ENCODE measurements at regions not wholly inside any gene's neighbourhood (a gene's known extent, or its start where the extent isn't known, plus 50 kb on each side); places are given as distances from the start of the nearest gene placed in this dataset.

DNA sequence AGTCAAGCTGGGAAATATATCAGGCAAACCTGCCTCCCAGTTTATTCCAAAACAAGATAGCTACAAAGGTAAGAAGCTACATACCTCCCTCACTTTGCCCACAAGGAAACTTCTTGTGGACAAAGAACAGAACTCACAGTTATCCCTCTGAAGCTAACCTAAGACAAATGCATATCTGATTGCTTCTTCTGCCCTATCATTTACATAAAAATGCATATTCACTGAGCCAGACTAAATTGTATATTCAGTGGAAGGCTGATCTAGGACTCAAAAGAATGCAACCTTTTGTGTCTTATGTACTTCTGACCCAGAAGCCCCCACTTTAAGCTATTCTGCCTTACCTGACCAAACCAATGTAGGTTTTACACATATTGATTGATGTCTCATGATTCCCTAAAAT lies 276.8 kb downstream of the HTR1A start (continued):
- TF ChIP-seq, protein P1, sequence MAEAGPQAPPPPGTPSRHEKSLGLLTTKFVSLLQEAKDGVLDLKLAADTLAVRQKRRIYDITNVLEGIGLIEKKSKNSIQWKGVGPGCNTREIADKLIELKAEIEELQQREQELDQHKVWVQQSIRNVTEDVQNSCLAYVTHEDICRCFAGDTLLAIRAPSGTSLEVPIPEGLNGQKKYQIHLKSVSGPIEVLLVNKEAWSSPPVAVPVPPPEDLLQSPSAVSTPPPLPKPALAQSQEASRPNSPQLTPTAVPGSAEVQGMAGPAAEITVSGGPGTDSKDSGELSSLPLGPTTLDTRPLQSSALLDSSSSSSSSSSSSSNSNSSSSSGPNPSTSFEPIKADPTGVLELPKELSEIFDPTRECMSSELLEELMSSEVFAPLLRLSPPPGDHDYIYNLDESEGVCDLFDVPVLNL (CRISPR knock-in tag; IDR thresholded peaks at IDR 0.05; ENCODE audit: borderline replicate concordance, low read depth), result no peak
- TF ChIP-seq GRHL2 (CRISPR knock-in tag; IDR thresholded peaks at IDR 0.05; ENCODE audit: insufficient replicate concordance, severe bottlenecking), result no peak
- TF ChIP-seq, protein P2, sequence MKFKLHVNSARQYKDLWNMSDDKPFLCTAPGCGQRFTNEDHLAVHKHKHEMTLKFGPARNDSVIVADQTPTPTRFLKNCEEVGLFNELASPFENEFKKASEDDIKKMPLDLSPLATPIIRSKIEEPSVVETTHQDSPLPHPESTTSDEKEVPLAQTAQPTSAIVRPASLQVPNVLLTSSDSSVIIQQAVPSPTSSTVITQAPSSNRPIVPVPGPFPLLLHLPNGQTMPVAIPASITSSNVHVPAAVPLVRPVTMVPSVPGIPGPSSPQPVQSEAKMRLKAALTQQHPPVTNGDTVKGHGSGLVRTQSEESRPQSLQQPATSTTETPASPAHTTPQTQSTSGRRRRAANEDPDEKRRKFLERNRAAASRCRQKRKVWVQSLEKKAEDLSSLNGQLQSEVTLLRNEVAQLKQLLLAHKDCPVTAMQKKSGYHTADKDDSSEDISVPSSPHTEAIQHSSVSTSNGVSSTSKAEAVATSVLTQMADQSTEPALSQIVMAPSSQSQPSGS (CRISPR knock-in tag; IDR thresholded peaks at IDR 0.05; ENCODE audit: borderline replicate concordance, low read depth), result no peak

GRCh38 chr5:63674881-63675280 lies 287.4 kb downstream of the HTR1A start:
- peaks cover 10% of the 10 kb centered on the region for H3K9me3 Mint-ChIP-seq
- no peaks in the 10 kb centered on the region for H3K36me3 Mint-ChIP-seq
- no peak overlapping the region for H3K4me3 Mint-ChIP-seq
- no peak overlapping the region for H3K27ac Mint-ChIP-seq
- H3K27me3 Mint-ChIP-seq (ENCODE audit: low read depth), result no peaks in the 10 kb centered on the region
- ATAC-seq (no peak), DNase-seq (ENCODE audit: low spot score) (no peak)
- TF ChIP-seq ZNF121 (CRISPR knock-in tag; IDR thresholded peaks at IDR 0.05) (no peak), HMGA2 (CRISPR knock-in tag; IDR thresholded peaks at IDR 0.05) (no peak), FOXK1 (CRISPR knock-in tag; IDR thresholded peaks at IDR 0.05) (no peak)
- TF ChIP-seq, protein P3, sequence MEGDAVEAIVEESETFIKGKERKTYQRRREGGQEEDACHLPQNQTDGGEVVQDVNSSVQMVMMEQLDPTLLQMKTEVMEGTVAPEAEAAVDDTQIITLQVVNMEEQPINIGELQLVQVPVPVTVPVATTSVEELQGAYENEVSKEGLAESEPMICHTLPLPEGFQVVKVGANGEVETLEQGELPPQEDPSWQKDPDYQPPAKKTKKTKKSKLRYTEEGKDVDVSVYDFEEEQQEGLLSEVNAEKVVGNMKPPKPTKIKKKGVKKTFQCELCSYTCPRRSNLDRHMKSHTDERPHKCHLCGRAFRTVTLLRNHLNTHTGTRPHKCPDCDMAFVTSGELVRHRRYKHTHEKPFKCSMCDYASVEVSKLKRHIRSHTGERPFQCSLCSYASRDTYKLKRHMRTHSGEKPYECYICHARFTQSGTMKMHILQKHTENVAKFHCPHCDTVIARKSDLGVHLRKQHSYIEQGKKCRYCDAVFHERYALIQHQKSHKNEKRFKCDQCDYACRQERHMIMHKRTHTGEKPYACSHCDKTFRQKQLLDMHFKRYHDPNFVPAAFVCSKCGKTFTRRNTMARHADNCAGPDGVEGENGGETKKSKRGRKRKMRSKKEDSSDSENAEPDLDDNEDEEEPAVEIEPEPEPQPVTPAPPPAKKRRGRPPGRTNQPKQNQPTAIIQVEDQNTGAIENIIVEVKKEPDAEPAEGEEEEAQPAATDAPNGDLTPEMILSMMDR (IDR thresholded peaks at IDR 0.05), result no peak
- CTCF ChIA-PET, result no interaction called here
- POLR2A ChIA-PET, result no interaction called here
- no peaks in the 10 kb centered on the region for H3K4me1 Mint-ChIP-seq

DNA sequence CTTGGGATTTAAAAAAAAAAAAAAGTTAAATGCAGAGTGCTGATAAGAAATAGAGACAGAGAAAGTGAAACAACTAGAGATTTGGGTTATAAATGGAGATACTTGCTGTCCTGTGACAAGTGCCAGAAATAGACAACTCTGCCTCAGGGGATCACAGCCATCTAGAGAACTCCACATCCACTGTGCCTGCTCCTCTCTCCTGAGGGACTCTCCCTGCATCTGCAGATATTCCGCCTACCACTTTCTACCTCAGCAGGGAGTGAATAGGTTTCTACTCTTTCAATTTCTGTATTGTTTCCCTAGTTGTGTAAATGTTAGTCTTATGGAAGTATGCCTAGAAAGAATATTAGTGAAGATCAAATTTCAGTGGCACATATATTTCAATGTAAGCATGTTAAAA lies 307.2 kb downstream of the HTR1A start:
- Mint-ChIP-seq H3K36me3 (no peaks in the 10 kb centered on the region), H3K4me1 (peaks cover 6% of the 10 kb centered on the region), H3K9me3 (no peaks in the 10 kb centered on the region), H3K4me3 (no peak overlapping the region), H3K27ac (no peak overlapping the region), H3K27me3 (ENCODE audit: low read depth) (no peaks in the 10 kb centered on the region)
- no peak for DNase-seq (ENCODE audit: low spot score)
- peak; percentile 47; the same call in 1 of the 2 replicates for ATAC-seq
- ChIA-PET CTCF (no interaction called here), POLR2A (no interaction called here)
- TF ChIP-seq ZNF232 (CRISPR knock-in tag; IDR thresholded peaks at IDR 0.05) (no peak), NR1H2 (CRISPR knock-in tag; IDR thresholded peaks at IDR 0.05) (no peak), ZBTB21 (CRISPR knock-in tag; IDR thresholded peaks at IDR 0.05; ENCODE audit: borderline replicate concordance) (no peak), ZNF532 (CRISPR knock-in tag; IDR thresholded peaks at IDR 0.05; ENCODE audit: borderline replicate concordance) (no peak)

DNA sequence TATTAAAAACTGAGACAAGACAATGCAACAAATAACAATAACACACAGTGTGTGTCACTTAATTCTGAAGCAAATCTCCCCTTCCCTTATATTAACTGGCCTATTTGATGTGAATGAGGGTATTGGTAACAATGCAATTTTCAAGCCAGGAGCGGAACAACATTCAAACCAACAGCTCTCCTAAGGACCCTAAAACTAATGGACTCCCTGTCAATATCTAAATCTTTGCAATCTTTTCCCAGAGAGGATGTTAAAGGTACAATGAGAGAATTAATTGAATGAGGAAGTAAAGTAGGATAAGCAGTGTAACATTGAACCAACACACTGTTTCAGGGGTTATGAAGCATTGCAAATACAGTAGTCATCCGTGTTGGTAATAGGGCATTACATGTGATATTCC lies 311.7 kb downstream of the HTR1A start:
- no peak overlapping the region for H3K4me3 Mint-ChIP-seq
- ATAC-seq (no peak), DNase-seq (ENCODE audit: low spot score) (no peak)
- H3K27me3 Mint-ChIP-seq (ENCODE audit: low read depth), result no peaks in the 10 kb centered on the region
- no peak overlapping the region for H3K27ac Mint-ChIP-seq
- H3K36me3 Mint-ChIP-seq, result peaks cover 9% of the 10 kb centered on the region
- POLR2A ChIA-PET, result no interaction called here
- CTCF ChIA-PET, result no interaction called here
- TF ChIP-seq, protein P4, sequence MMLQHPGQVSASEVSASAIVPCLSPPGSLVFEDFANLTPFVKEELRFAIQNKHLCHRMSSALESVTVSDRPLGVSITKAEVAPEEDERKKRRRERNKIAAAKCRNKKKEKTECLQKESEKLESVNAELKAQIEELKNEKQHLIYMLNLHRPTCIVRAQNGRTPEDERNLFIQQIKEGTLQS (CRISPR knock-in tag; conservative IDR thresholded peaks at IDR 0.05), result no peak
- TF ChIP-seq MXD4 (CRISPR knock-in tag; IDR thresholded peaks at IDR 0.05; ENCODE audit: borderline replicate concordance) (no peak), ZNF219 (CRISPR knock-in tag; IDR thresholded peaks at IDR 0.05; ENCODE audit: borderline replicate concordance) (no peak), AFF4 (CRISPR knock-in tag; IDR thresholded peaks at IDR 0.05; ENCODE audit: borderline replicate concordance) (no peak), ZNF416 (CRISPR knock-in tag; IDR thresholded peaks at IDR 0.05) (no peak), RORB (CRISPR knock-in tag; IDR thresholded peaks at IDR 0.05) (no peak)
- H3K9me3 Mint-ChIP-seq, result peaks cover 11% of the 10 kb centered on the region
- H3K4me1 Mint-ChIP-seq, result peaks cover 12% of the 10 kb centered on the region
